ENCODE measurements at regions not wholly inside any gene's neighbourhood (a gene's known extent, or its start where the extent isn't known, plus 50 kb on each side); places are given as distances from the start of the nearest gene placed in this dataset.
"Not testable (repeated sequence)": the region's sequence is repeated elsewhere in the genome, so short reads cannot be mapped to it uniquely, and the experiment has no call there.

DNA sequence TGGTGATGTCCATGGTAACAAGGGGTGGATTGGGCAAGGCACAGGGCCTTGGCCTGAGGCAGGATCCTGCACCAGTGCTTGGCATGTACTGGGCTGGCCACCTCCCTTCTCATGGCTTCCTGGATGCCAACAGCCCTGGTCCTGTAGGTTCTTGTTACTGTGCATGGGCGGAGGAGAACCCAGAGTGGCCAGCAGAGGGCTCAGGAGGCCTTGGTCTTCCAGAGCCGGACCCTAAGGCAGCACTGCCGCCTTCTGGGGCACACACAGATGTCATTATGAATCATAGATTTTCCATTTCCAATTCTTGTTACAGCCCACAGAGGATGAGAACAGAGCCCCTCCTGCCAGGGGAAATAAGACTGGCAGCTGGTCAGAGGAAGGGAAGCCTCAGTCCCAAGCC, 122.7 kb downstream of the ZNF267 start:
- TF ChIP-seq, protein P1, sequence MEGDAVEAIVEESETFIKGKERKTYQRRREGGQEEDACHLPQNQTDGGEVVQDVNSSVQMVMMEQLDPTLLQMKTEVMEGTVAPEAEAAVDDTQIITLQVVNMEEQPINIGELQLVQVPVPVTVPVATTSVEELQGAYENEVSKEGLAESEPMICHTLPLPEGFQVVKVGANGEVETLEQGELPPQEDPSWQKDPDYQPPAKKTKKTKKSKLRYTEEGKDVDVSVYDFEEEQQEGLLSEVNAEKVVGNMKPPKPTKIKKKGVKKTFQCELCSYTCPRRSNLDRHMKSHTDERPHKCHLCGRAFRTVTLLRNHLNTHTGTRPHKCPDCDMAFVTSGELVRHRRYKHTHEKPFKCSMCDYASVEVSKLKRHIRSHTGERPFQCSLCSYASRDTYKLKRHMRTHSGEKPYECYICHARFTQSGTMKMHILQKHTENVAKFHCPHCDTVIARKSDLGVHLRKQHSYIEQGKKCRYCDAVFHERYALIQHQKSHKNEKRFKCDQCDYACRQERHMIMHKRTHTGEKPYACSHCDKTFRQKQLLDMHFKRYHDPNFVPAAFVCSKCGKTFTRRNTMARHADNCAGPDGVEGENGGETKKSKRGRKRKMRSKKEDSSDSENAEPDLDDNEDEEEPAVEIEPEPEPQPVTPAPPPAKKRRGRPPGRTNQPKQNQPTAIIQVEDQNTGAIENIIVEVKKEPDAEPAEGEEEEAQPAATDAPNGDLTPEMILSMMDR (IDR thresholded peaks at IDR 0.05), result not testable (repeated sequence)
- TF ChIP-seq POLR2AphosphoS5 (IDR thresholded peaks at IDR 0.05); POLR2A (IDR thresholded peaks at IDR 0.05); EP300 (IDR thresholded peaks at IDR 0.05; ENCODE audit: low read depth): not testable (repeated sequence)

Data from transverse colon (tissue), 4 donors.